Panc1 (cell line): ENCODE measurements at regions not wholly inside any gene's neighbourhood (a gene's known extent, or its start where the extent isn't known, plus 50 kb on each side); places are given as distances from the start of the nearest gene placed in this dataset.

ENCODE experiments used
- ATAC-seq: fragments of 200-7000 bp; cut with Tn5 transposase; 2 replicates; pipeline ENCODE4 v1.9.1; 2020; ENCODE audit warnings: mild to moderate bottlenecking, moderate library complexity
- BruUV-seq: library from RNA; stranded (reverse); fragments of 400-500 nt; replicated peaks from 2 replicates; lab custom pipeline; 2021; lab: Mats Ljungman, UMichigan
- CTCF ChIA-PET: fragments of 300-600 bp; sonication (Branson Sonifier 250); formaldehyde crosslinking; loops from one replicate; lab custom pipeline; 2022; ENCODE audit warnings: antibody characterized with exemption; lab: Charles Lee
- POLR2A ChIA-PET: fragments of 300-600 bp; sonication (Branson Sonifier 250); formaldehyde crosslinking; loops from one replicate; lab custom pipeline; 2022; ENCODE audit warnings: antibody characterized with exemption; lab: Charles Lee
- DNase-seq: peaks from one replicate; pipeline ENCODE4 v3.0.0-alpha.2; 2010; ENCODE audit warnings: low read depth, low spot score
- H3K27ac ChIP-seq: 2 replicates; pipeline ENCODE4 v1.5.1; 2011; ENCODE audit warnings: mild to moderate bottlenecking, low read length, inconsistent platforms
- H3K27me3 ChIP-seq: fragments of 200-500 bp; sonication (Bioruptor generic); 2 replicates; pipeline ENCODE4 v1.6.0; 2014; ENCODE audit warnings: low read length, inconsistent platforms; ENCODE audit not compliant: control insufficient read depth, insufficient read depth
- H3K36me3 ChIP-seq: fragments of 200-500 bp; sonication (Bioruptor generic); 2 replicates; pipeline ENCODE4 v1.5.1; 2014; ENCODE audit warnings: inconsistent platforms, mild to moderate bottlenecking, low read length, moderate library complexity; ENCODE audit not compliant: control insufficient read depth, insufficient read depth
- H3K4me1 ChIP-seq: 2 replicates; pipeline ENCODE4 v1.5.1; 2011; ENCODE audit warnings: inconsistent platforms, mild to moderate bottlenecking, low read length, moderate library complexity; ENCODE audit not compliant: control insufficient read depth, insufficient read depth
- H3K4me3 ChIP-seq, 2 experiments: 2 replicates each; pipeline ENCODE4 v1.5.1; 2011 to 2012; ENCODE audit warnings: low read depth in 2 of 2, low read length in 2 of 2, mild to moderate bottlenecking in 2 of 2, inconsistent platforms in 1 of 2, moderate library complexity in 1 of 2
- H3K9me3 ChIP-seq: fragments of 200-500 bp; sonication (Bioruptor generic); 2 replicates; pipeline ENCODE4 v1.5.1; 2014; ENCODE audit warnings: low read depth, mild to moderate bottlenecking, inconsistent platforms, low read length, moderate library complexity; ENCODE audit not compliant: control insufficient read depth, insufficient read depth
- CTCF ChIP-seq: fragments of 450-650 bp; IDR thresholded peaks from 2 replicates; pipeline ENCODE4 v1.5.1; 2017; ENCODE audit warnings: mild to moderate bottlenecking
- POLR2AphosphoS5 ChIP-seq: IDR thresholded peaks from 2 replicates; pipeline ENCODE4 v1.6.1; 2012; ENCODE audit warnings: mild to moderate bottlenecking, low read depth, low read length, moderate library complexity
- REST ChIP-seq, 2 experiments: IDR thresholded peaks; 2 replicates each; pipeline ENCODE4 v1.6.1; 2011 to 2012; ENCODE audit warnings: low read depth in 2 of 2, control low read depth in 1 of 2, low read length in 1 of 2, mild to moderate bottlenecking in 1 of 2, moderate library complexity in 1 of 2; ENCODE audit not compliant: insufficient read depth in 1 of 2
- SIN3A ChIP-seq: IDR thresholded peaks from 2 replicates; pipeline ENCODE4 v1.6.1; 2012; ENCODE audit warnings: low read depth, mild to moderate bottlenecking, low read length, moderate library complexity, borderline replicate concordance; ENCODE audit not compliant: insufficient read depth
- in situ Hi-C: cut with HindIII; loops from 2 replicates; pipeline ENCODE4 v1.10.0; 2016; ENCODE audit warnings: low sequenced_read_pairs, low pct_unique_long_range_greater_than_20kb
- intact Hi-C: fragments of 100-400 bp; cut with micrococcal nuclease; formaldehyde crosslinking; loops from one replicate; pipeline ENCODE4 v1.10.0; 2022; ENCODE audit not compliant: unreplicated experiment

- TF ChIP-seq POLR2AphosphoS5 (no peak), REST (IDR thresholded peaks at IDR 0.05; ENCODE audit: insufficient read depth in 1 of 2, low read depth in 2 of 2, low read length in 1 of 2) (no peak)
- POLR2A ChIA-PET: no interaction called here
- Histone ChIP-seq H3K9me3 (no peaks in the 10 kb centered on the region), H3K27ac (no peak overlapping the region), H3K4me3 (no peak overlapping the region), H3K36me3 (no peaks in the 10 kb centered on the region), H3K27me3 (no peaks in the 10 kb centered on the region; the same call in 1 of the 2 replicates), H3K4me1 (no peaks in the 10 kb centered on the region)
- DNase-seq (no peak), ATAC-seq (no peak)
- CTCF ChIA-PET: no interaction called here
- intact Hi-C loops: no loop called here
- in situ Hi-C loops: no loop called here
- no TSS peak for BruUV-seq
Measured at GRCh38 chr10:64039198-64039597, 518.0 kb downstream of the REEP3 start.

- H3K36me3 ChIP-seq: no peaks in the 10 kb centered on the region
- CTCF ChIA-PET: interaction anchor here (0.7 kb wide), 2 partner anchors 275 to 1939 kb away, joined by 3 to 8 read pairs; no protein-coding TSS in a partner anchor
- ATAC-seq (no peak), DNase-seq (no peak)
- H3K9me3 ChIP-seq: no peaks in the 10 kb centered on the region
- H3K4me3 ChIP-seq: no peak overlapping the region
- H3K4me1 ChIP-seq: no peaks in the 10 kb centered on the region
- intact Hi-C loops: loop anchor here (5.0 kb wide), 1 partner anchor 173 kb away; no protein-coding TSS in a partner anchor
- POLR2A ChIA-PET: no interaction called here
- in situ Hi-C loops: no loop called here
- H3K27me3 ChIP-seq: no peaks in the 10 kb centered on the region; the same call in 1 of the 2 replicates
- TF ChIP-seq CTCF: no peak; the same call in 1 of the 2 replicates
- no peak for TF ChIP-seq SIN3A
- TF ChIP-seq POLR2AphosphoS5: no peak
- no peak overlapping the region for H3K27ac ChIP-seq
- no TSS peak for BruUV-seq
Measured at GRCh38 chr10:64040781-64041180, 519.6 kb downstream of the REEP3 start.

GRCh38 chr10:64041185-64041988 lies 520.2 kb downstream of the REEP3 start:
- peak; percentile 75 for DNase-seq
- ChIA-PET POLR2A (no interaction called here), CTCF (interaction anchor here (0.5 to 0.7 kb wide), 3 partner anchors 275 to 1939 kb away, joined by 3 to 8 read pairs (median 4); no protein-coding TSS in a partner anchor)
- in situ Hi-C loops (no loop called here), intact Hi-C loops (loop anchor here (5.0 kb wide), 1 partner anchor 174 kb away; no protein-coding TSS in a partner anchor)
- no peaks in the 10 kb centered on the region; the same call in 1 of the 2 replicates for H3K27me3 ChIP-seq
- H3K9me3 ChIP-seq: no peaks in the 10 kb centered on the region
- H3K36me3 ChIP-seq: no peaks in the 10 kb centered on the region
- peak; percentile 97 for ATAC-seq
- peak; percentile 100 for TF ChIP-seq CTCF
- no peak for TF ChIP-seq POLR2AphosphoS5
- 0 out of 4 replicates have a peak, but pooled peaks of 1 of the 2 experiments have one; percentile 43 for TF ChIP-seq REST (IDR thresholded peaks at IDR 0.05; ENCODE audit: insufficient read depth in 1 of 2, low read depth in 2 of 2, low read length in 1 of 2)
- peak overlapping the region; percentile 24 to 54 for H3K4me3 ChIP-seq
- no peak overlapping the region for H3K27ac ChIP-seq
- BruUV-seq: no TSS peak
- H3K4me1 ChIP-seq: no peaks in the 10 kb centered on the region
